Fibroblast of the conjunctiva (primary cell): ENCODE measurements at regions not wholly inside any gene's neighbourhood (a gene's known extent, or its start where the extent isn't known, plus 50 kb on each side); places are given as distances from the start of the nearest gene placed in this dataset.

Source experiments
- DNase-seq: peaks from one replicate; pipeline ENCODE4 v3.0.0-alpha.2; 2010; ENCODE audit warnings: low read depth

GRCh38 chr6:119598883-119599282 lies 249.3 kb upstream of the MAN1A1 start:
- DNase-seq, result no peak

GRCh38 chr6:119594907-119595306 lies 245.3 kb upstream of the MAN1A1 start:
- no peak for DNase-seq

GRCh38 chr6:119591235-119591634 lies 241.7 kb upstream of the MAN1A1 start:
- DNase-seq, result no peak

- no peak for DNase-seq
These were observed 240.5 kb upstream of the MAN1A1 start for GRCh38 chr6:119590066-119590465.

GRCh38 chr6:119587537-119587936 lies 238.0 kb upstream of the MAN1A1 start:
- no peak for DNase-seq

- DNase-seq, result no peak
These were observed 236.8 kb upstream of the MAN1A1 start for GRCh38 chr6:119586250-119586882.

GRCh38 chr6:119584088-119584487 lies 234.5 kb upstream of the MAN1A1 start:
- DNase-seq, result no peak

GRCh38 chr6:119581220-119581619 lies 231.7 kb upstream of the MAN1A1 start:
- no peak for DNase-seq

GRCh38 chr6:119575721-119576120 lies 226.2 kb upstream of the MAN1A1 start:
- no peak for DNase-seq

GRCh38 chr6:119568580-119568979 lies 219.0 kb upstream of the MAN1A1 start:
- no peak for DNase-seq

- no peak for DNase-seq
These were observed 217.1 kb upstream of the MAN1A1 start for GRCh38 chr6:119566546-119567260.

- no peak for DNase-seq
These were observed 216.3 kb upstream of the MAN1A1 start for GRCh38 chr6:119565893-119566292.

GRCh38 chr6:119562168-119562567 lies 212.6 kb upstream of the MAN1A1 start:
- no peak for DNase-seq

GRCh38 chr6:119559586-119559985 lies 210.0 kb upstream of the MAN1A1 start:
- DNase-seq, result no peak

- DNase-seq, result no peak
These were observed 207.7 kb upstream of the MAN1A1 start for GRCh38 chr6:119557239-119557638.

- DNase-seq, result no peak
These were observed 202.5 kb upstream of the MAN1A1 start for GRCh38 chr6:119552021-119552420.

GRCh38 chr6:119547024-119547423 lies 197.5 kb upstream of the MAN1A1 start:
- no peak for DNase-seq

- no peak for DNase-seq
These were observed 195.7 kb upstream of the MAN1A1 start for GRCh38 chr6:119545245-119545644.

- DNase-seq, result no peak
These were observed 195.0 kb upstream of the MAN1A1 start for GRCh38 chr6:119544325-119545175.

- no peak for DNase-seq
These were observed 193.8 kb upstream of the MAN1A1 start for GRCh38 chr6:119543332-119543731.

- no peak for DNase-seq
These were observed 192.5 kb upstream of the MAN1A1 start for GRCh38 chr6:119542037-119542436.

- DNase-seq, result peak; percentile 99
These were observed 191.8 kb upstream of the MAN1A1 start for GRCh38 chr6:119541132-119541905.
